ENCODE measurements at regions not wholly inside any gene's neighbourhood (a gene's known extent, or its start where the extent isn't known, plus 50 kb on each side); places are given as distances from the start of the nearest gene placed in this dataset.

DNA sequence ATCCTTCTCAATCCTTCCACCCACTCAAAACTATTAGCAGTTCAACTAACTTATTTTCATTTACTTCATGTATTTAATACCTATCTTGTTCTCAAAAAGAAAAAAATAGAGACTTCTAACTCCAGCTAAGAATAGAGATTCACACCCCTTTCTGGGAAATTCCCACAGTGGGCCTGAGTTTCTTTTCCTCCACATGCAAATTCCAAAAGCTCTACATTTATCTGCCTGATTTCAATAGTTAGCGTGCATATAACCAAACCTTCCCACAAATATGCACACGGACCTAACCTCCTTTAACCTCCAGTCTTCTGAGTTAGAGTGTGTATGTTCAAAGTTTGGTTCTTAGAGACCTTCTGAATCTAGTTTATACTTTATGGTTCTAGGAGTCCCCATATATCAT lies 62.5 kb downstream of the GRIN2B start:
- H3K4me3 ChIP-seq (ENCODE audit: low read depth in 2 of 2, low read length in 1 of 2): no peak overlapping the region
- H3K9me2 ChIP-seq: no peaks in the 10 kb centered on the region
- WGBS (ENCODE audit: low lambda C conversion rate): 0% methylated on average over 2 of the region's 2 CpGs
- no peaks in the 10 kb centered on the region for H3K9me3 ChIP-seq
- H3K4me2 ChIP-seq: no peak overlapping the region
- H3K36me3 ChIP-seq (replicated peaks in 1 of 2; ENCODE audit: control insufficient read depth in 1 of 2, insufficient read depth in 2 of 2, low read length in 1 of 2): no peaks in the 10 kb centered on the region
- no peak overlapping the region for H2AFZ ChIP-seq (ENCODE audit: low read depth)
- ChIA-PET POLR2A (no interaction called here), CTCF (interaction anchor here (0.6 kb wide), 1 partner anchor 19 kb away, joined by 3 read pairs; no protein-coding TSS in a partner anchor)
- H3K4me1 ChIP-seq (ENCODE audit: control insufficient read depth in 1 of 2, insufficient read depth in 2 of 2, low read depth in 1 of 2, low read length in 1 of 2): no peaks in the 10 kb centered on the region
- no peak for DNase-seq
- H4K20me1 ChIP-seq (ENCODE audit: insufficient read depth): no peaks in the 10 kb centered on the region
- TF ChIP-seq CHD2 (IDR thresholded peaks at IDR 0.05; ENCODE audit: low read length, partially characterized antibody) (no peak), TEAD4 (IDR thresholded peaks at IDR 0.05; ENCODE audit: borderline replicate concordance, insufficient read depth) (no peak), ELF1 (IDR thresholded peaks at IDR 0.05) (no peak)
- H3F3A ChIP-seq (replicated peaks; ENCODE audit: insufficient read depth): no peaks in the 10 kb centered on the region
- no peak overlapping the region for H3K9ac ChIP-seq
- no peak overlapping the region for H3K27ac ChIP-seq (ENCODE audit: low read depth in 2 of 2, low read length in 1 of 2)
- no peaks in the 10 kb centered on the region for H3K27me3 ChIP-seq (ENCODE audit: insufficient read depth)
- H3K79me2 ChIP-seq (ENCODE audit: insufficient read depth): no peaks in the 10 kb centered on the region

DNA sequence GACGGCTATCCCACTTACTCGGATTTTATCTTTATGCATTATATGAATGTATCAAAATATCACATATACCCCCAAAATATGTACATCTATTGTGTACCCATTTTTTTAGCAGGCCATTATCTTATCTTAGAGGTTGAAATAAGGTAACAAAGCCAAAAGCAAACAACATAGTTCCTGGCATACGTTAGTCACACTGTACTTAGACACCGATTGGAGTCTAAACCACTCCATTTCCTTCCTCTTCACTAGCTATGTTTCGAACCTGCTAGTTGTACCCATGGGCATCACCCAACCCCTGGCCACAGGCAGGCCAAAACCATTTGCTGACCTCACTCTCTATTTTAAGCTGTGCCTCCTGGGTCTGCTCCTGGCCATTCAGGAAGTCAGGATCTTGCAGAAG lies 66.3 kb downstream of the GRIN2B start:
- H3K27me3 ChIP-seq (ENCODE audit: insufficient read depth): no peaks in the 10 kb centered on the region
- H3K4me1 ChIP-seq (ENCODE audit: control insufficient read depth in 1 of 2, insufficient read depth in 2 of 2, low read depth in 1 of 2, low read length in 1 of 2): no peaks in the 10 kb centered on the region
- no peak overlapping the region for H3K9ac ChIP-seq
- POLR2A ChIA-PET: no interaction called here
- no peaks in the 10 kb centered on the region for H4K20me1 ChIP-seq (ENCODE audit: insufficient read depth)
- H3K79me2 ChIP-seq (ENCODE audit: insufficient read depth): no peaks in the 10 kb centered on the region
- H2AFZ ChIP-seq (ENCODE audit: low read depth): no peak overlapping the region
- TF ChIP-seq TCF12 (IDR thresholded peaks at IDR 0.05) (no peak), GABPA (IDR thresholded peaks at IDR 0.05; ENCODE audit: low read depth) (no peak), NFIC (IDR thresholded peaks at IDR 0.05; ENCODE audit: borderline replicate concordance) (no peak), EP300 (IDR thresholded peaks at IDR 0.05; ENCODE audit: borderline replicate concordance in 1 of 2, low read depth in 1 of 2, low read length in 1 of 2) (no peak), TEAD4 (IDR thresholded peaks at IDR 0.05; ENCODE audit: borderline replicate concordance, insufficient read depth) (no peak), FOXM1 (IDR thresholded peaks at IDR 0.05; ENCODE audit: low read depth) (no peak), EZH2phosphoT487 (IDR thresholded peaks at IDR 0.05; ENCODE audit: borderline replicate concordance, low read depth) (no peak), NRF1 (IDR thresholded peaks at IDR 0.05; ENCODE audit: low read depth, low read length) (no peak), SMC3 (IDR thresholded peaks at IDR 0.05; ENCODE audit: low read depth, low read length) (no peak), CHD2 (IDR thresholded peaks at IDR 0.05; ENCODE audit: low read length, partially characterized antibody) (no peak), JUND (IDR thresholded peaks at IDR 0.05) (no peak), SIN3A (IDR thresholded peaks at IDR 0.05; ENCODE audit: borderline replicate concordance, low read depth, low read length) (no peak), TAF1 (IDR thresholded peaks at IDR 0.05; ENCODE audit: borderline replicate concordance, low read depth, low read length) (no peak), POLR2AphosphoS5 (IDR thresholded peaks at IDR 0.05; ENCODE audit: low read depth, low read length) (no peak)
- TF ChIP-seq, protein P1, sequence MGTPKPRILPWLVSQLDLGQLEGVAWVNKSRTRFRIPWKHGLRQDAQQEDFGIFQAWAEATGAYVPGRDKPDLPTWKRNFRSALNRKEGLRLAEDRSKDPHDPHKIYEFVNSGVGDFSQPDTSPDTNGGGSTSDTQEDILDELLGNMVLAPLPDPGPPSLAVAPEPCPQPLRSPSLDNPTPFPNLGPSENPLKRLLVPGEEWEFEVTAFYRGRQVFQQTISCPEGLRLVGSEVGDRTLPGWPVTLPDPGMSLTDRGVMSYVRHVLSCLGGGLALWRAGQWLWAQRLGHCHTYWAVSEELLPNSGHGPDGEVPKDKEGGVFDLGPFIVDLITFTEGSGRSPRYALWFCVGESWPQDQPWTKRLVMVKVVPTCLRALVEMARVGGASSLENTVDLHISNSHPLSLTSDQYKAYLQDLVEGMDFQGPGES (IDR thresholded peaks at IDR 0.05; ENCODE audit: low read depth, low read length): no peak
- TF ChIP-seq, protein P2, sequence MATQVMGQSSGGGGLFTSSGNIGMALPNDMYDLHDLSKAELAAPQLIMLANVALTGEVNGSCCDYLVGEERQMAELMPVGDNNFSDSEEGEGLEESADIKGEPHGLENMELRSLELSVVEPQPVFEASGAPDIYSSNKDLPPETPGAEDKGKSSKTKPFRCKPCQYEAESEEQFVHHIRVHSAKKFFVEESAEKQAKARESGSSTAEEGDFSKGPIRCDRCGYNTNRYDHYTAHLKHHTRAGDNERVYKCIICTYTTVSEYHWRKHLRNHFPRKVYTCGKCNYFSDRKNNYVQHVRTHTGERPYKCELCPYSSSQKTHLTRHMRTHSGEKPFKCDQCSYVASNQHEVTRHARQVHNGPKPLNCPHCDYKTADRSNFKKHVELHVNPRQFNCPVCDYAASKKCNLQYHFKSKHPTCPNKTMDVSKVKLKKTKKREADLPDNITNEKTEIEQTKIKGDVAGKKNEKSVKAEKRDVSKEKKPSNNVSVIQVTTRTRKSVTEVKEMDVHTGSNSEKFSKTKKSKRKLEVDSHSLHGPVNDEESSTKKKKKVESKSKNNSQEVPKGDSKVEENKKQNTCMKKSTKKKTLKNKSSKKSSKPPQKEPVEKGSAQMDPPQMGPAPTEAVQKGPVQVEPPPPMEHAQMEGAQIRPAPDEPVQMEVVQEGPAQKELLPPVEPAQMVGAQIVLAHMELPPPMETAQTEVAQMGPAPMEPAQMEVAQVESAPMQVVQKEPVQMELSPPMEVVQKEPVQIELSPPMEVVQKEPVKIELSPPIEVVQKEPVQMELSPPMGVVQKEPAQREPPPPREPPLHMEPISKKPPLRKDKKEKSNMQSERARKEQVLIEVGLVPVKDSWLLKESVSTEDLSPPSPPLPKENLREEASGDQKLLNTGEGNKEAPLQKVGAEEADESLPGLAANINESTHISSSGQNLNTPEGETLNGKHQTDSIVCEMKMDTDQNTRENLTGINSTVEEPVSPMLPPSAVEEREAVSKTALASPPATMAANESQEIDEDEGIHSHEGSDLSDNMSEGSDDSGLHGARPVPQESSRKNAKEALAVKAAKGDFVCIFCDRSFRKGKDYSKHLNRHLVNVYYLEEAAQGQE (IDR thresholded peaks at IDR 0.05; ENCODE audit: low read depth, low read length): no peak
- TF ChIP-seq, protein P3, sequence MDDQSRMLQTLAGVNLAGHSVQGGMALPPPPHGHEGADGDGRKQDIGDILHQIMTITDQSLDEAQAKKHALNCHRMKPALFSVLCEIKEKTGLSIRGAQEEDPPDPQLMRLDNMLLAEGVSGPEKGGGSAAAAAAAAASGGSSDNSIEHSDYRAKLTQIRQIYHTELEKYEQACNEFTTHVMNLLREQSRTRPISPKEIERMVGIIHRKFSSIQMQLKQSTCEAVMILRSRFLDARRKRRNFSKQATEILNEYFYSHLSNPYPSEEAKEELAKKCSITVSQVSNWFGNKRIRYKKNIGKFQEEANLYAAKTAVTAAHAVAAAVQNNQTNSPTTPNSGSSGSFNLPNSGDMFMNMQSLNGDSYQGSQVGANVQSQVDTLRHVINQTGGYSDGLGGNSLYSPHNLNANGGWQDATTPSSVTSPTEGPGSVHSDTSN (IDR thresholded peaks at IDR 0.05): no peak
- TF ChIP-seq, protein P4, sequence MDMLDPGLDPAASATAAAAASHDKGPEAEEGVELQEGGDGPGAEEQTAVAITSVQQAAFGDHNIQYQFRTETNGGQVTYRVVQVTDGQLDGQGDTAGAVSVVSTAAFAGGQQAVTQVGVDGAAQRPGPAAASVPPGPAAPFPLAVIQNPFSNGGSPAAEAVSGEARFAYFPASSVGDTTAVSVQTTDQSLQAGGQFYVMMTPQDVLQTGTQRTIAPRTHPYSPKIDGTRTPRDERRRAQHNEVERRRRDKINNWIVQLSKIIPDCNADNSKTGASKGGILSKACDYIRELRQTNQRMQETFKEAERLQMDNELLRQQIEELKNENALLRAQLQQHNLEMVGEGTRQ (IDR thresholded peaks at IDR 0.05; ENCODE audit: borderline replicate concordance, low read depth, low read length): no peak
- 32% methylated on average over 5 of the region's 5 CpGs for WGBS (ENCODE audit: low lambda C conversion rate)
- no peak for DNase-seq
- no peak overlapping the region for H3K27ac ChIP-seq (ENCODE audit: low read depth in 2 of 2, low read length in 1 of 2)
- no peaks in the 10 kb centered on the region for H3K9me2 ChIP-seq
- no peaks in the 10 kb centered on the region for H3F3A ChIP-seq (replicated peaks; ENCODE audit: insufficient read depth)
- H3K4me3 ChIP-seq (ENCODE audit: low read depth in 2 of 2, low read length in 1 of 2): no peak overlapping the region
- H3K9me3 ChIP-seq: no peaks in the 10 kb centered on the region
- CTCF ChIA-PET: no interaction called here
- no peaks in the 10 kb centered on the region for H3K36me3 ChIP-seq (replicated peaks in 1 of 2; ENCODE audit: control insufficient read depth in 1 of 2, insufficient read depth in 2 of 2, low read length in 1 of 2)
- no peak overlapping the region for H3K4me2 ChIP-seq

Data from SK-N-SH (cell line).